Vagina (tissue), 2 donors: ENCODE measurements at regions not wholly inside any gene's neighbourhood (a gene's known extent, or its start where the extent isn't known, plus 50 kb on each side); places are given as distances from the start of the nearest gene placed in this dataset.

Experiments
- DNase-seq, 2 donors: peaks; one replicate each; pipeline ENCODE4 v3.0.0-alpha.2; 2017; ENCODE audit errors: extremely low spot score in 2 of 2
- H3K27ac ChIP-seq: fragments of 200-600 bp; sonication (generic); one replicate; pipeline ENCODE4 v1.5.1; 2019
- H3K27me3 ChIP-seq: fragments of 200-600 bp; sonication (generic); one replicate; pipeline ENCODE4 v1.5.1; 2019
- H3K36me3 ChIP-seq, 2 donors: fragments of 200-600 bp; sonication (generic); one replicate each; pipeline ENCODE4 v1.5.1; 2017 to 2019
- H3K4me1 ChIP-seq: fragments of 200-600 bp; sonication (generic); one replicate; pipeline ENCODE4 v1.5.1; 2019
- H3K4me3 ChIP-seq, 2 donors: fragments of 200-600 bp; sonication (generic); 1 replicate in 1 of 2; 2 replicates in 1 of 2; pipeline ENCODE4 v1.5.1; 2016 to 2019
- H3K9me3 ChIP-seq: fragments of 200-600 bp; sonication (generic); one replicate; pipeline ENCODE4 v1.5.1; 2019
- CTCF ChIP-seq, 3 experiments: fragments of 450-650 bp in 2 of 3; fragments of 200-600 bp in 1 of 3; sonication (generic) in 1 of 3; IDR thresholded peaks; one replicate each; pipeline ENCODE4 v1.5.1; 2017 to 2019; ENCODE audit warnings: antibody characterized with exemption in 3 of 3, mild to moderate bottlenecking in 2 of 3, moderate library complexity in 2 of 3
- POLR2A ChIP-seq, 2 donors: fragments of 450-650 bp; IDR thresholded peaks; one replicate each; pipeline ENCODE4 v1.6.1; 2017; ENCODE audit warnings: antibody characterized with exemption in 2 of 2, mild to moderate bottlenecking in 2 of 2, moderate library complexity in 2 of 2
- POLR2AphosphoS5 ChIP-seq, 2 donors: sonication (generic); formaldehyde crosslinking; IDR thresholded peaks; one replicate each; pipeline ENCODE4 v1.9.0; 2017; ENCODE audit warnings: antibody characterized with exemption in 2 of 2, mild to moderate bottlenecking in 2 of 2, low read depth in 1 of 2; ENCODE audit not compliant: insufficient read depth in 1 of 2
- intact Hi-C: fragments of 100-400 bp; cut with DNase I; formaldehyde crosslinking; loops from one replicate; pipeline ENCODE4 v1.15.1; 2023

DNA sequence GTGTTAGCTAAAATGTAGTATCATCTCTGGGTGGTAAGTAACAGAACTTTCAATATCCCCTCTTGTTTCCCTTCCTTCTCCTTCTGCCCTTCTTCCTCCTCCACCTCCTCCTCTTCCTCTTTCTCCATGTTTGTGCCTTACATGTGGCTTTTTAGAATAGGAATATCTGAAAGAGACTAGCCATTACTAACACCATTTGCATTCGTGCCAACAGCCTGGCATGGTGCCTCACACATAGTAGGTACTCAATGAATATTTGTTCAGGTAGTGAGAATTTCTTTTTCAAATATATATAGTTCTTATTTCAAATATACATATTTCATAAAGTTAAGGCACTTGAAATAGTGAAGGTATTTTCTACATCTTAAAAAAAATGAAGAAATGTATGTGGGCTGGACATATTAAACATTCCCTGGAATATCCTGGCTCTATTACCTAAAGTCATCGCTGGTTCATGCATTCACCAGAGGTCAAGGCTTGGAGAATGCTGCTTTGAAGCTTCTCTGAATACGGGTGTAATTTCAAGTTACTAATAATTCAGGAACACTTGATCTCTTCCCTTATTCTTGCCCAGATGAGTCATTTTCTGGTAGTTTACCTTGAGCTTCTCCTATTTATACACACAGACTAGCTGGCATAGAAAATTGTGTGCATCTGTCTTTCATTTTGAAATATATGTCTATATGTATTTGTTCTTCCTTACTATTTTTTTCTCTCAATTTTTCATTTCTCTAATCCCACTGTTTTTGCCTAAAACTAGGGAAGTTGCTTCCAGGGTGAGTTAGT, 319.4 kb downstream of the TGFB2 start:
- H3K27ac ChIP-seq, result peak overlapping the region; percentile 56
- peaks cover 16% of the 10 kb centered on the region for H3K4me1 ChIP-seq
- H3K4me3 ChIP-seq, result no peak overlapping the region
- TF ChIP-seq CTCF (IDR thresholded peaks at IDR 0.05) (no peak), POLR2AphosphoS5 (IDR thresholded peaks at IDR 0.05; ENCODE audit: insufficient read depth in 1 of 2, low read depth in 1 of 2) (peak in 1 of 2 donors; percentile 22), POLR2A (IDR thresholded peaks at IDR 0.05) (no peak)
- H3K36me3 ChIP-seq, result no peaks in the 10 kb centered on the region
- DNase-seq, result no peak
- no peaks in the 10 kb centered on the region for H3K27me3 ChIP-seq
- H3K9me3 ChIP-seq, result no peaks in the 10 kb centered on the region
- intact Hi-C loops, result loop anchor here (5.0 to 10.0 kb wide), 2 partner anchors 320 to 1498 kb away; partner anchors contain the start of gene TGFB2

GRCh38 chr1:218665221-218665620, 320.1 kb downstream of the TGFB2 start:
- no peaks in the 10 kb centered on the region for H3K27me3 ChIP-seq
- DNase-seq, result no peak

DNA sequence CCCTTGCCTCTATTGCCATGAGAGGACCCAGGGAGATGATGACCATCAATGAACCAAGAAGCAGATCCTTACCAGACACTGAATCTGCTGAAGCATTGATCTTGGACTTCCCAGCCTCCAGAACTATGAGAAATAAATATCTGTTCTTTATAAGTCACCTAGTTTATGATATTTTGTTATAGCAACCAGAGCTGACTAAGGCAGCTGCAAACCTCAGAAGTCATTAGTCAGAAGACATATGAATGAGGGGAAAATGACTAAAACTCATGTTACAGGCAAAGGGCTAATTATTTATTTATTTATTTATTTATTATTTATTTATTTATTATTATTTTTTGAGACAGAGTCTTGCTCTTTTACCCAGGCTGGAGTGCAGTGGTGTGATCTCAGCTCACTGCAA, 321.1 kb downstream of the TGFB2 start:
- Histone ChIP-seq H3K27me3 (no peaks in the 10 kb centered on the region), H3K9me3 (no peaks in the 10 kb centered on the region), H3K4me3 (no peak overlapping the region), H3K36me3 (no peaks in the 10 kb centered on the region), H3K27ac (no peak overlapping the region), H3K4me1 (peaks cover 12% of the 10 kb centered on the region)
- intact Hi-C loops, result loop anchor here (5.0 to 10.0 kb wide), 2 partner anchors 321 to 1496 kb away; partner anchors contain the start of gene TGFB2
- TF ChIP-seq POLR2AphosphoS5 (IDR thresholded peaks at IDR 0.05; ENCODE audit: insufficient read depth in 1 of 2, low read depth in 1 of 2), result no peak
- no peak for TF ChIP-seq POLR2A (IDR thresholded peaks at IDR 0.05)
- no peak for DNase-seq

More at GRCh38 chr1:218665221-218665620, 320.1 kb downstream of the TGFB2 start:
- H3K4me3 ChIP-seq, result no peak overlapping the region
- no peaks in the 10 kb centered on the region for H3K36me3 ChIP-seq
- TF ChIP-seq POLR2A (IDR thresholded peaks at IDR 0.05), result no peak
- no peak for TF ChIP-seq CTCF (IDR thresholded peaks at IDR 0.05)
- TF ChIP-seq POLR2AphosphoS5 (IDR thresholded peaks at IDR 0.05; ENCODE audit: insufficient read depth in 1 of 2, low read depth in 1 of 2), result no peak
- H3K27ac ChIP-seq, result peak overlapping the region; percentile 56
- intact Hi-C loops, result loop anchor here (5.0 to 10.0 kb wide), 2 partner anchors 320 to 1497 kb away; partner anchors contain the start of gene TGFB2
- peaks cover 16% of the 10 kb centered on the region for H3K4me1 ChIP-seq
- no peaks in the 10 kb centered on the region for H3K9me3 ChIP-seq

- H3K36me3 ChIP-seq, result no peaks in the 10 kb centered on the region
- H3K27ac ChIP-seq, result no peak overlapping the region
- TF ChIP-seq CTCF (IDR thresholded peaks at IDR 0.05) (no peak), POLR2AphosphoS5 (IDR thresholded peaks at IDR 0.05; ENCODE audit: insufficient read depth in 1 of 2, low read depth in 1 of 2) (peak in 1 of 2 donors; percentile 32)
- no peaks in the 10 kb centered on the region for H3K9me3 ChIP-seq
- H3K4me3 ChIP-seq, result no peak overlapping the region
- H3K4me1 ChIP-seq, result peaks cover 12% of the 10 kb centered on the region
- H3K27me3 ChIP-seq, result no peaks in the 10 kb centered on the region
- no peak for DNase-seq
- intact Hi-C loops, result loop anchor here (5.0 to 10.0 kb wide), 2 partner anchors 323 to 1494 kb away; partner anchors contain the start of gene TGFB2
These were observed 322.8 kb downstream of the TGFB2 start for GRCh38 chr1:218667781-218668516.

DNA sequence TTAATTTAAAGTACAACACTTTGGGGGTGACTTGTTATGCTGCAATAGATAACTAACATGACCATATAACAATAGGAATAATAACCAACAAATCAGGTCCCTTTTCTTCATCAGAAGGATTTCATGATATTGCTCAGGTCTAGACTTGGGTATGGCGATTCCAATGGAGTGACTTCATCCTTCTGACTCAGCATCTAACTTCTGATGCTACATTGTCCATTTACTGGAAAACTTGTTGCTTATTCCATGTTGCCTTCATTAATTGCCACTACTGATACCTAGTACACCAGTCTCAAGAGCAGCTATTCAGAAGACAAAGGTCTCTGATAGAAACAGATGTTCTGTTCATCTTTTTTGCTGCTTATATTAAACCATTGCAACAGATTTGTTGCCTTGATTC, 324.3 kb downstream of the TGFB2 start:
- H3K27me3 ChIP-seq, result no peaks in the 10 kb centered on the region
- TF ChIP-seq POLR2AphosphoS5 (IDR thresholded peaks at IDR 0.05; ENCODE audit: insufficient read depth in 1 of 2, low read depth in 1 of 2) (no peak), POLR2A (IDR thresholded peaks at IDR 0.05) (no peak)
- no peak overlapping the region for H3K4me3 ChIP-seq
- no peak for DNase-seq
- peaks cover 8% of the 10 kb centered on the region for H3K4me1 ChIP-seq
- no peak overlapping the region for H3K27ac ChIP-seq
- H3K9me3 ChIP-seq, result no peaks in the 10 kb centered on the region
- intact Hi-C loops, result loop anchor here (5.0 to 10.0 kb wide), 2 partner anchors 325 to 1493 kb away; partner anchors contain the start of gene TGFB2
- no peaks in the 10 kb centered on the region for H3K36me3 ChIP-seq
